Astrocyte (in vitro differentiated cells and primary cell): ENCODE measurements at regions not wholly inside any gene's neighbourhood (a gene's known extent, or its start where the extent isn't known, plus 50 kb on each side); places are given as distances from the start of the nearest gene placed in this dataset.

Source experiments
- CTCF ChIP-seq: IDR thresholded peaks from 2 replicates; pipeline ENCODE4 v1.5.1; 2011; ENCODE audit warnings: low read depth, mild to moderate bottlenecking, inconsistent platforms, low read length, moderate library complexity; ENCODE audit not compliant: insufficient read depth
- EZH2 ChIP-seq: IDR thresholded peaks from 2 replicates; pipeline ENCODE4 v1.6.1; 2012; ENCODE audit warnings: mild to moderate bottlenecking, low read length, inconsistent platforms; ENCODE audit not compliant: insufficient read depth

GRCh38 chr16:51630076-51630475 is 479.0 kb upstream of the SALL1 start:
- TF ChIP-seq CTCF: no peak
- no peak for TF ChIP-seq EZH2
